Activated naive CD8-positive, alpha-beta T cell treated with anti-CD3 and anti-CD28 coated beads, Interleukin-2, amount 10 ng/mL, durations not matched to agents 7 days and 5 days (primary cell): ENCODE measurements at regions not wholly inside any gene's neighbourhood (a gene's known extent, or its start where the extent isn't known, plus 50 kb on each side); places are given as distances from the start of the nearest gene placed in this dataset.

Experiments used
- ATAC-seq: fragments of 150-1000 bp; cut with Tn5 transposase; one replicate; pipeline ENCODE4 v1.10.0; 2021; ENCODE audit warnings: low read depth, moderate library complexity
- POLR2A ChIA-PET: fragments of 350-600 bp; sonication (Branson Sonifier 250); formaldehyde crosslinking; loops from one replicate; lab custom pipeline; 2021; ENCODE audit warnings: antibody characterized with exemption; lab: Charles Lee
- DNase-seq: peaks from one replicate; pipeline ENCODE4 v3.0.0; 2021
- H3K27ac Mint-ChIP-seq: one replicate; pipeline ENCODE4 v1.8.0; 2022; ENCODE audit warnings: mild to moderate bottlenecking, mixed read lengths
- H3K27me3 Mint-ChIP-seq: one replicate; pipeline ENCODE4 v1.8.0; 2022; ENCODE audit warnings: mild to moderate bottlenecking, moderate library complexity, mixed read lengths
- H3K36me3 Mint-ChIP-seq: one replicate; pipeline ENCODE4 v1.8.0; 2021; ENCODE audit warnings: mild to moderate bottlenecking, mixed read lengths
- H3K4me1 Mint-ChIP-seq: one replicate; pipeline ENCODE4 v1.8.0; 2021; ENCODE audit warnings: mixed read lengths
- H3K4me3 Mint-ChIP-seq: one replicate; pipeline ENCODE4 v1.8.0; 2022; ENCODE audit warnings: mild to moderate bottlenecking, moderate library complexity, mixed read lengths
- H3K9me3 Mint-ChIP-seq: one replicate; pipeline ENCODE4 v1.8.0; 2021; ENCODE audit warnings: mixed read lengths

- no peak overlapping the region for H3K4me3 Mint-ChIP-seq
- H3K4me1 Mint-ChIP-seq: no peaks in the 10 kb centered on the region
- no peaks in the 10 kb centered on the region for H3K27me3 Mint-ChIP-seq
- no peak overlapping the region for H3K27ac Mint-ChIP-seq
- ATAC-seq: no peak
- H3K9me3 Mint-ChIP-seq: peaks cover 13% of the 10 kb centered on the region
- POLR2A ChIA-PET: no interaction called here
- no peaks in the 10 kb centered on the region for H3K36me3 Mint-ChIP-seq
- DNase-seq: no peak
Measured at GRCh38 chr4:20096911-20097310, 154.8 kb upstream of the SLIT2 start.

DNA sequence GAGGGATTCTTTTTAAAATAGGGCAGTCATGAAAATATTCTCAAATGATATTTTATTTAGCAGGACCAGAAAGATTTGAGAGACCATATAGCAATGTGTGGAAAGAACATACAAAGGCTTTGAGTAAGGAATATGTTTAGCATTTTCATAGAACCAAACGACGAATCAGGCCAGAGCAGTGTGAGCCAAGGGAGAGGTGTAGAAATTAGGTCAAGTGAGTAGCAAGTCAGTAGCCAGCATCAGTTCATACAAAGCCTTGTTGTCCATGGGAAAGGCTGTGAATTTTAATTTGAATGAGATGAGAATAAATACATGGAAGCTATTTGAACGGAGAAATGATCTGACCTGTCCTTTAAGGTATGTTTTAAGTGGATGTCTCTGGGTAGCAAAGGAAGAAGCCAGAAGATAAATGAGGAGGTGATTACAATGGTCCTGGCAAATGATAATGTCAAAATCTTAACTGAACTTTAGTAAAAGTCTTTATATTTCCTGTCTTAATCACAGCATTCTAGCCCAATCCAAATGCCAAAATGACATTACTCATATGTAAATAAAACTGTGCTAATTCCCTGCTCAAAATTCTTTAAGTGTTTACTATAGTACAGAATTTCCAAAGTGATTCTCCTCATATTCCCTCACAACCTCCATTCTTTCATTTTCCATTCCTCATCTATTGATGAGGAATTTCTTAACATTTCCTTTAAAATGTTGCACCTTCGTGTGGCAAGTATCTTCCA lies 155.7 kb upstream of the SLIT2 start:
- POLR2A ChIA-PET: no interaction called here
- Mint-ChIP-seq H3K36me3 (no peaks in the 10 kb centered on the region), H3K27ac (no peak overlapping the region), H3K4me3 (no peak overlapping the region), H3K4me1 (no peaks in the 10 kb centered on the region), H3K27me3 (no peaks in the 10 kb centered on the region), H3K9me3 (peaks cover 10% of the 10 kb centered on the region)
- DNase-seq: no peak
- ATAC-seq: no peak

DNA sequence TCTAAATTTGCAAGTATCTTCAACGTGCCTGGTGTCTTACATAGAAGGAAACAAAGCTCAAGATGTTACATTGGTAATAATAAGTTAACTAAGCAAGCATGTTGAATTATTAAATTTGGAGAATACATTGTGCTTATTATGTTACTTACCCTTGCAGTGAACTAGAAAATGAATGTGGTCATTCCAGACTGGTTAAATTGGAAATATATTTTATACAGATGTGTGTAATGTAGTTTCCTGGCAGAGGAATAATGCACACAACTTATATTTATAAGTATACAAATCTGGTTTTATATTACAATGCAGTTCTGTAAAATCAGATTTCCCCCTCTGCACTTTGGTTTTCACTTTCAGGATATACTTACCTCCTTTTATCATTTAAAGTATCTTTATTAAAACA lies 159.9 kb upstream of the SLIT2 start:
- Mint-ChIP-seq H3K27ac (no peak overlapping the region), H3K36me3 (no peaks in the 10 kb centered on the region), H3K27me3 (no peaks in the 10 kb centered on the region), H3K4me1 (no peaks in the 10 kb centered on the region), H3K4me3 (no peak overlapping the region), H3K9me3 (peaks cover 3% of the 10 kb centered on the region)
- ATAC-seq (no peak), DNase-seq (no peak)
- POLR2A ChIA-PET: no interaction called here

DNA sequence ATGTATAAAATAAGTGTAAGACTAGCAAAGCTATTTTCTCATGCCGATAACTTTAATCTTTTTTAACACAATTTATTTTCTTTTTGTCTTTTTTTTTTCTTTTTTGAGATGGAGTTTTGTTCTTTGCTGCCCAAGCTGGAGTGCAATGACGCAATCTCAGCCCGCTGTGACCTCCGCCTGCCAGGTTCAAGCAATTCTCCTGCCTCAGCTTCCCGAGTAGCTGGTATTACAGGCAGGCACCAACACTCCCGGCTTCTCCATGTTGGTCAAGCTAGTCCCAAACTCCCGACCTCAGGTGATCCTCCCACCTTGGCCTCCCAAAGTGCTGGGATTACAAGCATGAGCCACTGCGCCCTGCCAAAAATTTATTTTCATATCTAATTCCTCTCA lies 164.2 kb upstream of the SLIT2 start:
- H3K4me1 Mint-ChIP-seq: no peaks in the 10 kb centered on the region
- no peaks in the 10 kb centered on the region for H3K36me3 Mint-ChIP-seq
- POLR2A ChIA-PET: no interaction called here
- H3K27ac Mint-ChIP-seq: no peak overlapping the region
- DNase-seq (no peak), ATAC-seq (no peak)
- H3K4me3 Mint-ChIP-seq: no peak overlapping the region
- H3K27me3 Mint-ChIP-seq: no peaks in the 10 kb centered on the region
- no peaks in the 10 kb centered on the region for H3K9me3 Mint-ChIP-seq

GRCh38 chr4:20086799-20087521 lies 164.7 kb upstream of the SLIT2 start:
- POLR2A ChIA-PET: no interaction called here
- Mint-ChIP-seq H3K4me1 (no peaks in the 10 kb centered on the region), H3K27me3 (no peaks in the 10 kb centered on the region), H3K36me3 (no peaks in the 10 kb centered on the region), H3K9me3 (no peaks in the 10 kb centered on the region), H3K27ac (no peak overlapping the region), H3K4me3 (no peak overlapping the region)
- DNase-seq: no peak
- no peak for ATAC-seq

DNA sequence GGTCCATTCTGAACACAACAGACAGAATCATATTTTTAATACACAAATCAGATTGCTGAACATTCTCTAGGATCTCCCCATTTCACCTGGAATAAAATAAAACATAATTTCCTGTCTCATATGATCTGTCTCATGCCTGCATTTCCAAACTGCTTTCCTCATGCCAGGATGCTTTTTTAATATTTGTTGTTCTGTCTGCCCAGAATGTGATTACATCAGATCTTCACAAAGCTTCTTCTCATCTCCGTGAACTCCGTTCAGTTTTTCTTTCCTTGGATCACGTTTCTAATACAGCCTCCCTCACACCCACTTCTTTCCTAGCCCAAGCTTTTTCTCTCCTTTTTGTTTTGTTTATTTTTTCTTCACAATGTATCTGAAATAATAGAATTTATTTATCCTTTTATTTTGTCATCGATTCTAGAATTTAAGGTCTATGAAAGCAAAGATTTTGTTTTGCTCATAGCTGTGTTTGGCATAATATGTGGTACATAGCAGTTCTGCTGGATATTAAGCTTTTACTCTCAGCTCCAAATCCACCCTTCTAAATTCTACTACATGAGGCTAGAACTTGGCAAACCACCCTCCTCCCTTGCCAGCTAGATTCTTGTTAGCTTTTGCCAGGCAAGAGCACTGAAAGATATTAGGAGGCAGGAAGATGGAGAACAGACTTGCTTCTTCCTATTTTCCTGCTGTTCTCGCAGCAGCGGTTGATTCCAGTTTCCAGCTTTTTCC lies 165.5 kb upstream of the SLIT2 start:
- POLR2A ChIA-PET: no interaction called here
- no peaks in the 10 kb centered on the region for H3K36me3 Mint-ChIP-seq
- no peak for ATAC-seq
- H3K27ac Mint-ChIP-seq: no peak overlapping the region
- no peaks in the 10 kb centered on the region for H3K4me1 Mint-ChIP-seq
- no peak for DNase-seq
- no peaks in the 10 kb centered on the region for H3K9me3 Mint-ChIP-seq
- no peak overlapping the region for H3K4me3 Mint-ChIP-seq
- no peaks in the 10 kb centered on the region for H3K27me3 Mint-ChIP-seq

- H3K9me3 Mint-ChIP-seq: peaks cover 1% of the 10 kb centered on the region
- no peak overlapping the region for H3K4me3 Mint-ChIP-seq
- no peak overlapping the region for H3K27ac Mint-ChIP-seq
- DNase-seq (no peak), ATAC-seq (no peak)
- POLR2A ChIA-PET: no interaction called here
- no peaks in the 10 kb centered on the region for H3K36me3 Mint-ChIP-seq
- H3K27me3 Mint-ChIP-seq: no peaks in the 10 kb centered on the region
- H3K4me1 Mint-ChIP-seq: no peaks in the 10 kb centered on the region
Measured at GRCh38 chr4:20085653-20086052, 166.1 kb upstream of the SLIT2 start.

- POLR2A ChIA-PET: no interaction called here
- H3K4me3 Mint-ChIP-seq: no peak overlapping the region
- no peak overlapping the region for H3K27ac Mint-ChIP-seq
- DNase-seq (no peak), ATAC-seq (no peak)
- H3K27me3 Mint-ChIP-seq: no peaks in the 10 kb centered on the region
- no peaks in the 10 kb centered on the region for H3K4me1 Mint-ChIP-seq
- H3K36me3 Mint-ChIP-seq: no peaks in the 10 kb centered on the region
- H3K9me3 Mint-ChIP-seq: peaks cover 1% of the 10 kb centered on the region
Measured at GRCh38 chr4:20085156-20085555, 166.5 kb upstream of the SLIT2 start.

- no peaks in the 10 kb centered on the region for H3K27me3 Mint-ChIP-seq
- ATAC-seq (no peak), DNase-seq (no peak)
- POLR2A ChIA-PET: no interaction called here
- no peaks in the 10 kb centered on the region for H3K4me1 Mint-ChIP-seq
- H3K27ac Mint-ChIP-seq: no peak overlapping the region
- H3K9me3 Mint-ChIP-seq: peaks cover 1% of the 10 kb centered on the region
- no peak overlapping the region for H3K4me3 Mint-ChIP-seq
- H3K36me3 Mint-ChIP-seq: no peaks in the 10 kb centered on the region
Measured at GRCh38 chr4:20084488-20084887, 167.2 kb upstream of the SLIT2 start.

- no peak for ATAC-seq
- Mint-ChIP-seq H3K36me3 (no peaks in the 10 kb centered on the region), H3K4me1 (no peaks in the 10 kb centered on the region), H3K4me3 (no peak overlapping the region), H3K9me3 (peaks cover 1% of the 10 kb centered on the region), H3K27ac (no peak overlapping the region), H3K27me3 (no peaks in the 10 kb centered on the region)
- DNase-seq: no peak
- POLR2A ChIA-PET: no interaction called here
Measured at GRCh38 chr4:20078644-20079043, 173.1 kb upstream of the SLIT2 start.

GRCh38 chr4:20075248-20075871 lies 176.3 kb upstream of the SLIT2 start:
- Mint-ChIP-seq H3K27me3 (no peaks in the 10 kb centered on the region), H3K4me3 (no peak overlapping the region), H3K4me1 (no peaks in the 10 kb centered on the region), H3K9me3 (no peaks in the 10 kb centered on the region), H3K36me3 (no peaks in the 10 kb centered on the region), H3K27ac (no peak overlapping the region)
- DNase-seq (no peak), ATAC-seq (no peak)
- POLR2A ChIA-PET: no interaction called here

DNA sequence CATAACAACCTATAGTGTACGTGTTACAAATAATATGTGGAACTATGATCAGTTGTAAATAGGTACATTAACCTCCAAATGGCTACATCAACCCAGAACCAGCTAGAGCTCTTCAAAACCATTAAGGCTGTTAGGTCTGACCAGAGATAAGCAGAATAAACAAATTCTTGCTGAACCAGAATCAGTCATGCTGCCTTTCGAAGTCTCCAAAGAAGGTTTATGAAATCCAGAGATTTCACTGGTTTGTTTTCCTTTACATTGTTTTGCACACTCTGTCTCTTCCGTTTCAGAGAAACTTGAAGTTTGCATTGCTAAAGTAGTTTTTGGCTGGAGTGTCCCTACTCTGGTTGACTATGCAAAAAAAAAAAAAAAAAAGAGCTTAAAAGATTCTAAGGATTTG lies 177.3 kb upstream of the SLIT2 start:
- Mint-ChIP-seq H3K27me3 (no peaks in the 10 kb centered on the region), H3K4me3 (no peak overlapping the region), H3K4me1 (no peaks in the 10 kb centered on the region), H3K9me3 (no peaks in the 10 kb centered on the region), H3K27ac (no peak overlapping the region), H3K36me3 (no peaks in the 10 kb centered on the region)
- POLR2A ChIA-PET: no interaction called here
- DNase-seq (no peak), ATAC-seq (no peak)

- ATAC-seq: no peak
Measured at GRCh38 chr4:20065952-20066351, 185.8 kb upstream of the SLIT2 start.

More at GRCh38 chr4:20065952-20066351, 185.8 kb upstream of the SLIT2 start:
- Mint-ChIP-seq H3K4me3 (no peak overlapping the region), H3K27ac (no peak overlapping the region), H3K36me3 (no peaks in the 10 kb centered on the region), H3K9me3 (peaks cover 3% of the 10 kb centered on the region), H3K4me1 (no peaks in the 10 kb centered on the region), H3K27me3 (no peaks in the 10 kb centered on the region)
- DNase-seq: no peak
- POLR2A ChIA-PET: no interaction called here
